SK-MEL-5 (cell line): ENCODE measurements at regions not wholly inside any gene's neighbourhood (a gene's known extent, or its start where the extent isn't known, plus 50 kb on each side); places are given as distances from the start of the nearest gene placed in this dataset.
"Not testable (repeated sequence)": the region's sequence is repeated elsewhere in the genome, so short reads cannot be mapped to it uniquely, and the experiment has no call there.

Experiments
- DNase-seq: peaks from one replicate; pipeline ENCODE4 v3.0.0-alpha.2; 2016; ENCODE audit warnings: low read depth, low spot score
- in situ Hi-C: cut with HindIII; loops from 2 replicates; pipeline ENCODE4 v1.10.0; 2016; ENCODE audit warnings: low sequenced_read_pairs, high pct_unique_total_duplicates, low pct_unique_long_range_greater_than_20kb

DNA sequence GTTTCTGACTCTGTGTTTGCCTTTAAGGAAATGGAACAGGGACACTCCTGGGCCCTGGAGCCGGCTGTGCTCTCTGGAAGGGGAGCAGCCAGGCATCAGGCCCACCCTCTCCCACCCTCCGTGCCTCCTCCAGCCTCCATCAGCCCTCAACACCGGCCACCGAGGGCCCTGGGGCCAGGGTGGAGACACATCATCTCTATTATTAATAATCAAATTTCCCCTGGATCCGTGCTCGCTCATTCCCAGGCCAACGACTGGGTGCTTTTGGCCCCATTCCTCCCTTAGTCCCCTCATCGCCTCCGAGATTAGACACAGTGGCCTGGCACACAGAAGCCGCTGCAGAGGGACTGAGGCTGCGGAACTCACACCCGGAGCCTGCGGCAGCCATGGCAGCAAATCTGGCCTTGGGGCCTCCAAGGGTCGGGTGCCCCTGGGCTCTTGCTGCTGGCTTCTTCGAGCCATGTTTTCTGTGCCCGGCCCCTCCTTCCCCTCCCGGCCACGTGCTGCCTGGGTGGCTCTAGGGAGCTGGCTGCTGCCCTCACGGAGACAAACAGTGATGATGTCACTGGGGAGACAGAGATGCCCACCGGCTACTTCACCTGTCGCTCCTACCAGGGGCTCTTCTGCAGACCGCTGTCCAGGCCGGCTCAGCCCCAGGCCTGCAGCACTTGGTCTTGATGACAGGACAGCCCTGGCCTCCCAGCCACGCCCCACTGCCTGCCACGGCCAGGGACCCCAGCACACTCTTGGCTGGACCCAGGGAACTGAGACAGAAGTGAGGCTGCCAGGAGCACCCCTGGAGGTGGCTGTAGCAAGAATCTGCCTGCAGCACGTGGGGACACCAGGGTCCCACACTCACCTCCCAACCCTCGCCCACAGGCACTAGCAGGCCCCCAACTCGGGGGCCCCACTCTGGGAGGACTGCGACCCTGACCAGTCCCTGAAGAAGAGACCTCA, 76.6 kb upstream of the PPP1R26 start:
- DNase-seq, result no peak
- in situ Hi-C loops, result no loop called here

DNA sequence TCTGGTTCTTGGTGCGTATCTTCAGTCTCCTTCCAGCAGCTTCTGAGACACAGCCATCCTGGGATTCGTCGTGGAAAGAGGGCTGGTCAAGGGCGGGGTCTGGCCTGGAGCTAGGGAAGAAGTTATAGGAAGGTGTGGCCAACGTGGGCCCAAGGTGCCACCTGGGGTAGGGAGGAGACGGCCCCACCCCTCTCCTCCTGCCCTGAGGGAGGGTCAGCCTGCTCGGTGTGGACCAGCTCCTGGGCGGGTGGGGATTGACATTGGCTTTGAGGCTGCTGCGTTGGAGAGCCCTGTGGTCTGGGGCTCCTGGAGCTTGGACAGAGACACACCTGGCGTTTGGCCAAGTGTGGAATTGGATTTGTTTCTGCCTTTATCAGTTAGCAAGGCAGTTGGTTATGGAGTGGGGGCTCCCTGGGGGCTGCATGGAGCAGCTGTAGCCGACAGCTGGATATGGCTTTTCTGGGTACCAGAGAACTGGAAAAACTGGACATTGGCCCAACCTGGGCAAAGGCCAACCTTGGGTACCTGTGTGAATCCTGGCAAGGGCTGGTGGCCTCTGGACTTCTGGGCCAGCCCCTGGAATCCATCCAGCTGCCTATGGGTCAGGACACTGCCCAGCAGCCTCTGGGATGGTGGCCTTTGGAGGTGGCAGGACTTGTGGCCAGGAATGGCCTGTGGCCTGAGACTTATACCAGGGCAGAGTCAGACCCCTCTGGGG, 75.7 kb upstream of the PPP1R26 start:
- no peak for DNase-seq
- in situ Hi-C loops, result no loop called here

DNA sequence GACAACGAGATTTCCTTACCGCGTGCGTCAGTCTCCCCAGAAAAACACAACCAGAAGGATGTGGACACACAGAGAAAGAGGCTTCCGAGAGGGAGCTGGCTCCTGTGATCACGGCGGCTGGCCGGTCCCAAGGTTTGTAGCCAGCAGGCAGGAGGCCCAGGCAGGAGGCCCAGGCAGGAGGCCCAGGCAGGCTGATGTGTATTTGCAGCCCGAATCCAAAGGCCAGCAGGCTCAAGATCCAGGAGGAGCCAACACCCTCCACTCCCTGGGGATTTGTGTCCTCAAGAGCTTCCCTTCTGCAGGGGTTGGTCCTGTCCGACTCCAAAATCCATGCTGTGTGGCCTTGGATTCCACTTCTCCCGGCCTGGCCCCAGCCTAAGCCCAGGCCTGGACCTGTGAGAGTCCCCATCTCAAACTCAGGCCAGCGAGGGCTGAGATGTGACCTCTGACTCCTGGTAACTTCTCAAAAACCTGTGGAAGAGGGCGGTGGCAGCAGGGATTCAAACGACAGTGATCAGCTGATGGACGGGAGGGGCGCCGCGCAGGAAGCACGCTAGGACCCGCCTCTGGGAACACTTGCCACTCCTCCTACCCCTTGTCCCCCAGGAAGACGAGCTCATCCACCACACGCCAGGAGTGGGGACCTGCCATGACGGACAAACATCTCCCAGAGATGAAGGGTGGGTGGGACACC, 75.0 kb upstream of the PPP1R26 start:
- no peak for DNase-seq
- in situ Hi-C loops, result no loop called here

DNA sequence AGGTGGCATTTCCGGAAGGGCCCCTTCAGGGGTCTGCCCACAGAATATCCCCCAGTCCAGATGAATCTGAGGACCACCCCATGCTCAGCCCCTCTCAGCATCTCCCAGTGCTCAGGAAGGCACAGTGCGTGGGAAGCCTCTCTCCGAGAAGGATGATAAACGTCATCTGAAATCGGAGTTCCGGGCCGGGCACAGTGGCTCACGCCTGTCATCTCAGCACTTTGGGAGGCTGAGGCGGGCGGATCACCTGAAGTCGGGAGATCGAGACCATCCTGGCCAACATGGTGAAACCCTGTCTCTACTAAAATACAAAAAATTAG, 74.5 kb upstream of the PPP1R26 start:
- DNase-seq, in situ Hi-C loops: not testable (repeated sequence)

DNA sequence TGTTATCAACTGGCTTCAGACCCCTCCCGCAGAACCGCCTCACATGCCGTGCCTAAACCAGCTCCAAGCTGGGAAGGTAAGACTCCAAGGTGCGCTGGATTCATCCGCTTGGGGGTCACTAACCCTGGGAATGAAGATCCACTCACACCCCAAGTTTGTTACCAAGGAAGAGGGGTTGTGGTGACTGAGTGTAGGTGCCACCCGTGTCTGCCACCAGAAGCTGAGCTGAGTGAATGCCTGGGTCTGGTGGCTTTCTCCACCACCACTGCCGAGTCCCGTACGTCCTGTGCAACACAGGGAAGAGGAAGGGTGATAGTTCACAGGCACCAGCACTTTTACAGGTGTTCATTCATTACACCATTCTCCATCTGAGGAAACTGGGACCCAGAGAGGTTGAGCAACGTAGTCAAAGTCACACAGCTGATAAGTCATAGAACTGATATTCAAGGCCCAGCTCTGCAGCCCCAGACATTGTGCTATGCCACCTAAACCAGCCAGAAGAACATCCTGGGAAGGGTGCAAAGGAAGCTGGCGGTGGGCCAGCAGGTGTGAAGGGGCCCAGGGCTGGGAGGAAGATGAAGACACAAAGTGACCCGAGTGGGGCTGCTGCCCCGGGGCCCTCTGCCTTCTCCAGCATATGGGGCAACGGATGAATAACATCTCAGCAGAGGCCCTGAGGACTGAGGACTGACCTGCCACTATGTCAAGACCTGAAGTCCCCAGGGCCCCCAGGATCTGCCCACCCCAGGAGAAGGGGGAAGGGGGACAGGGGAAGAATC, 70.9 kb upstream of the PPP1R26 start:
- DNase-seq, result no peak
- in situ Hi-C loops, result no loop called here

GRCh38 chr9:135409286-135410200, 70.0 kb upstream of the PPP1R26 start:
- no peak for DNase-seq
- in situ Hi-C loops, result loop anchor here (10.0 kb wide), 1 partner anchor 315 kb away; no protein-coding TSS in a partner anchor

DNA sequence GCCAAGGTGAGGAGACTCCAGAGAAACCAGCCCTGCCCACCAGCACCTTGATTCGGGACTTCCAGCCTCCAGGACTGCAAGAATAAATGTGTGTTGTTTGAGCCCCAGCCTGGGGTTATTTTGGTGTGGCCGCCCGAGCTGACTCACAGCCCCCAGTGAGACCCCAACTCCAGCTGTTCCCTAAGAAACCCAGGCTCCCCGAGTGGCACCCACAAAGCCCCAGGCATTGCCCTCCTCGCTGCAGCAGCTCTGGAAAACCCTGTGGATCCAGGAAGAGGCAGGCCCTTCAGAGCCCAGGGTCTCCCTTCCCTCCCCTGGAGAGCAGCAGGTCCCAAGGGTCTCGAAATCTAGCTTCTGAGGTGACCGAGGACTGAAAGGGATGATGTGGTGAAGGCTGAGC, 69.2 kb upstream of the PPP1R26 start:
- no peak for DNase-seq
- in situ Hi-C loops, result loop anchor here (10.0 kb wide), 1 partner anchor 316 kb away; no protein-coding TSS in a partner anchor

DNA sequence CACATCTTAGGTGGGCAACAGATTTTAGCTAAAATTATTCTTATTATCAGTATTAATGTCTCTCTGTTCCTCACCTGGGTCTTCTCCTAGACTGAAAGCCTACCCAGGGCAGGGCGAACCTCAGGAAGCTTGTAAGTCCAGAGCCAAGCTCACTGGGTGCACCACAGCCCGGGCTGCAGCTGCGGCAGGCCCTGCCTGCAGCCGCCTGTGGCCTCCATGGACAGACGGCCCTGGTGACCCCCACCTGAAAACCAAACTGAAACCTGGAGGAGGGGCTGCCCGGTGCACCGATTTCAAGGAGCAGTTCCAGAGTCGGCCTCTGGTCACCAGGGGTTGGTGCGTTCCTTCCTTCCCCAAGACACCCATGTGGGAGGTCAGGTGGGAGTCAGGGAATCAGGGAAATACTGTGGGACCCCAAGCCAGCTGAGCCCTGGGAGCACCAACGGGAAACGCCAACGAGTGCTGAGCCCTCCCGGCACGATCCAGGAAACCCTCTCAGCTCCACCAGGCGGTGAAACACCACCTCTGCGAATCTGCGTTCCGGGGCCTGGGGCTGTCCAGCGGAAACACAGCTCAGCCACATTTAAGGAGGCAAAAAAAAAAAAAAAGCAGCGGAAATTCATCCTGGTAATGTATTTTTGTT, 68.6 kb upstream of the PPP1R26 start:
- in situ Hi-C loops, result loop anchor here (10.0 kb wide), 1 partner anchor 316 kb away; no protein-coding TSS in a partner anchor
- DNase-seq, result no peak

DNA sequence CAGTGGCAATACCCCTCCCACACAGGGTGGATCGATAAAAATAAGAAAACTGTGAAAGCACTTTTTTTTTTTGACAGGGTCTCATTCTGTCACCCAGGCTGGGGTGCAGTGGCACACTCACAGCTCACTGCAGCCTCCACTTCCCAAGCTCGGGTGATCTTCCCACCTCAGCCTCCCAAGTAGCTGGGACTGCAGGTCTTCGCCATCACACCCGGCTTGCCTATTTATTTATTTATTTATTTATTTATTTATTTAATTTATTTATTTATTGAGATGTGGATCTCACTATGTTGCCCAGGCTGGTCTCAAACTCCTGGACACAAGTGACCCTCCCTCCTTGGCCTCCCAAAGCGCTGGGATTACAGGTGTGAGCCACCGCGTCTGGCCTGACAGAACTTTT, 68.0 kb upstream of the PPP1R26 start:
- in situ Hi-C loops, result loop anchor here (10.0 kb wide), 1 partner anchor 317 kb away; no protein-coding TSS in a partner anchor
- not testable (repeated sequence) for DNase-seq

DNA sequence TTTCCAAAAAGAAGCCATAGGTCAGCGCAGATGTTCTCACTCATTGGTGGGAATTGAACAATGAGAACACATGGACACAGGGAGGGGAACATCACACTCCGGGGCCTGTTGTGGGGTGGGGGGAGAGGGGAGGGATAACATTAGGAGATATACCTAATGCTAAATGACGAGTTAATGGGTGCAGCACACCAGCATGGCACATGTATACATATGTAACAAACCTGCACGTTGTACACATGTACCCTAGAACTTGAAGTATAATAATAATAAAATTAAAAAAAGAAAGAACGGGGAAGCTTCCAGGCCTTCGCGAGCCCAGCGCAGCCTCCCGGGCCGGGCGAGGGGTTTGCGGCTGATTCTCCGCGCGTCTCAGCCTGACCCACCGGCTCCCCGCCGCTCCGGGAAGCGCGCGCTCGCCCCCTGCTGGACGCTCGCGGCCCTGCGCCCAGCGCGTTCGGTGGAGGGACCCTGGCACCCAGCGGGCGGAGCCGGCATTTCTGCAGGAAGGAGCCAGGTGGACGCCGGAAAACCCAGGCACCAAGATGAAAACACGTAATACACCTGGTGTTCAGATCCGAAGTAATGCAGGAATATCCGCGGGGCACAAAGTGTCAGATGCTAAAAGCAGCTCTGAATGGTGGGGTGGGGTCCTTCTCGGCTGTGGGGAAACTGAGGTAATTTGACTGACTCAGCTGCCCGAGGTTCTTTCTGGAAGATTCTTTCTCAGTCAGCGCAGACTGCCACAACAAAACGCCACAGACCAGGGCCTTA, 67.1 kb upstream of the PPP1R26 start:
- in situ Hi-C loops, result loop anchor here (10.0 kb wide), 1 partner anchor 318 kb away; no protein-coding TSS in a partner anchor
- DNase-seq, result peak; percentile 65

DNA sequence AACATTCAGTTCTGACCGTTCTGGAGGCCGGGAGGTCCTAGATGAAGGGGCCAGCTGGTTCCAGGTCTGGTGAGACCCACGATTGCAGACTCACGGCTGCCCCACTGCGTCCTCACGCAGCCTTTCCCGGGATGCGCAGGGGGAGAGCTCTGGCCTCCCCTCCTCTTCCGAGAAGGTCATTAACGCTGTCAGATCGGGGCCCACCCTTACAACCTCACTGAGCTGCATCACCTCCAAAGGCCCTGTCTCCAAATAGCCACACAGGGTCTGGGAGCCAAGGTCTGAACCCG, 66.6 kb upstream of the PPP1R26 start:
- DNase-seq, result no peak
- in situ Hi-C loops, result loop anchor here (10.0 kb wide), 1 partner anchor 318 kb away; no protein-coding TSS in a partner anchor

- in situ Hi-C loops, result loop anchor here (10.0 kb wide), 1 partner anchor 319 kb away; no protein-coding TSS in a partner anchor
Observed at GRCh38 chr9:135413461-135413860, 66.1 kb upstream of the PPP1R26 start.

GRCh38 chr9:135414293-135414692, 65.3 kb upstream of the PPP1R26 start:
- DNase-seq, result no peak
- in situ Hi-C loops, result loop anchor here (10.0 kb wide), 1 partner anchor 319 kb away; no protein-coding TSS in a partner anchor

More at GRCh38 chr9:135413461-135413860, 66.1 kb upstream of the PPP1R26 start:
- DNase-seq, result no peak

DNA sequence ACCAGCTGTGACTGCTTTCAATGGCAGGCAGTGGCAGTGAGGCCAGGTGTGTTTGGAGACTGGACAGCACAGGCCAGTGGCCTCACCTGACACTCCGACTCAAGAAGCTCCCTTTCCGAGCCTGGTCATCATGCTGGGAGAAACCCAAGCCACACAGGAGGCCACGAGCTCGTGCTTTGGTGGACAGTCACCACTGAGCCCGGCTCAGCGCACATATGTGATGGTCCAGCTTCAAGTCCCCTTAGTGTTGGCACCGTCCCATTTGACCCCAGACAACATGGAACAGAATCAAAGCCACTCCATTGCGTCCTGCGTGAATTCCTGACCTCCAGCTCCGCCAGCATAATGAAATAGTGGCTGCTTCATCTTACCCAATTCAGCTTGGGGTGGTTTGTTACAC, 64.0 kb upstream of the PPP1R26 start:
- DNase-seq, result no peak
- in situ Hi-C loops, result loop anchor here (10.0 kb wide), 1 partner anchor 321 kb away; no protein-coding TSS in a partner anchor

GRCh38 chr9:135416664-135417290, 62.8 kb upstream of the PPP1R26 start:
- DNase-seq, result no peak
- in situ Hi-C loops, result loop anchor here (10.0 kb wide), 1 partner anchor 322 kb away; no protein-coding TSS in a partner anchor
